Breast epithelium (tissue), 4 donors: ENCODE measurements at regions not wholly inside any gene's neighbourhood (a gene's known extent, or its start where the extent isn't known, plus 50 kb on each side); places are given as distances from the start of the nearest gene placed in this dataset.
A peak's percentile ranks its signal among the peaks of the same experiment; 100 is the strongest.
"Not testable (repeated sequence)": the region's sequence is repeated elsewhere in the genome, so short reads cannot be mapped to it uniquely, and the experiment has no call there.

ENCODE experiments used
- DNase-seq, 2 donors: peaks; one replicate each; pipeline ENCODE4 v3.0.0-alpha.2; 2019; ENCODE audit warnings: low spot score in 2 of 2
- H3K27ac ChIP-seq, 2 donors: fragments of 200-600 bp; sonication (generic) in 1 of 2; one replicate each; pipeline ENCODE4 v1.5.1; 2016 to 2019; ENCODE audit warnings: mild to moderate bottlenecking in 1 of 2
- H3K27me3 ChIP-seq, 2 donors: fragments of 200-600 bp; sonication (generic) in 1 of 2; one replicate each; pipeline versions ENCODE4 v1.5.1 to v1.6.0; 2017 to 2019; ENCODE audit warnings: control low read depth in 1 of 2, mild to moderate bottlenecking in 1 of 2
- H3K36me3 ChIP-seq: fragments of 200-600 bp; one replicate; pipeline ENCODE4 v1.5.1; 2019
- H3K4me1 ChIP-seq, 2 donors: fragments of 200-600 bp; sonication (generic); one replicate each; pipeline ENCODE4 v1.5.1; 2016 to 2019; ENCODE audit warnings: control low read depth in 1 of 2
- H3K4me3 ChIP-seq, 3 donors: fragments of 200-600 bp; sonication (generic); 1 replicate in 2 of 3; 2 replicates in 1 of 3; pipeline ENCODE4 v1.5.1; 2016 to 2019; ENCODE audit warnings: mild to moderate bottlenecking in 3 of 3, moderate library complexity in 2 of 3
- H3K9me3 ChIP-seq, 2 donors: fragments of 200-600 bp; sonication (generic) in 1 of 2; one replicate each; pipeline ENCODE4 v1.5.1; 2016 to 2019; ENCODE audit warnings: control low read depth in 1 of 2
- CTCF ChIP-seq, 3 donors: fragments of 450-650 bp; IDR thresholded peaks; one replicate each; pipeline ENCODE4 v1.5.1; 2016 to 2017; ENCODE audit warnings: antibody characterized with exemption in 3 of 3, mild to moderate bottlenecking in 3 of 3, moderate library complexity in 3 of 3
- POLR2A ChIP-seq: fragments of 450-650 bp; IDR thresholded peaks from one replicate; pipeline ENCODE4 v1.6.1; 2016; ENCODE audit warnings: antibody characterized with exemption, mild to moderate bottlenecking, moderate library complexity
- POLR2AphosphoS5 ChIP-seq, 3 donors: sonication (generic); formaldehyde crosslinking; IDR thresholded peaks; one replicate each; pipeline ENCODE4 v1.6.1; 2017; ENCODE audit warnings: antibody characterized with exemption in 3 of 3
- intact Hi-C: fragments of 100-400 bp; cut with DNase I; formaldehyde crosslinking; loops from one replicate; pipeline ENCODE4 v1.15.1; 2023; ENCODE audit warnings: low total_unique reads

DNA sequence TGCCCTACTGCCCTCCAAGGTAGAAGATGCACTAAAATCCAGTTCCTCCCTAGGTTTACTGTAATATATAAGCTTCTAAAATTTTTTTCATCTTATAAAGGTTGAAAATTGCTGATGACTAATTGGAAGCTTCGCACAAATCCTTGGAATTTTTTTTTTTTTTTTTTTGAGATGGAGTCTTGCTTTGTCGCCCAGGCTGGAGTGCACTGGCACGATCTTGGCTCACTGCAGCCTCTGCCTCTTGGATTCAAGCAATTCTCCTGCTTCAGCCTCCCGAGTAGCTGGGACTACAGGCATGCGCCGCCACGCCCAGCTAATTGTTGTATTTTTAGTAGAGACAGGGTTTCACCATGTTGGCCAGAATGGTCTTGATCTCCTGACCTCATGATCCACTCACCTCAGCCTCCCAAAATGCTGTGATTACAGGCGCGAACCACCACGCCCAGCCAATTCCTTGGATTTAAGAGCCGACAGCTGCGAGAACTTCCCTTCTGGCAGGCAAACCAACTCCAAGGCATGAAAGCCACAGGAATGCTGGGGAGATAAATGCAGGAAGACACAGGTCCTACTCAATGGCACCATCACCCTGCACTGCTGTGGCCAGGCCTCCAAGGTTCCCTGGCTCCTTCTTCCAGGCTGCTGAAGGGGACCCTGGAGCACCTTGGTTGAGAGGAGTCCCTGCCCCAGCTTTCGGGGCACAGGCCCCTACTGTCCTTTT is 98.9 kb upstream of the CHD2 start:
- Histone ChIP-seq H3K27ac (peak overlapping the region; percentile 87 to 94), H3K4me3 (peak overlapping the region in 1 of 3 donors; percentile 12)
- not testable (repeated sequence) for DNase-seq, H3K9me3 ChIP-seq, H3K27me3 ChIP-seq, H3K36me3 ChIP-seq, H3K4me1 ChIP-seq
- intact Hi-C loops = loop anchor here (10.0 kb wide), 1 partner anchor 114 kb away; no protein-coding TSS in a partner anchor
- TF ChIP-seq CTCF (IDR thresholded peaks at IDR 0.05) (peak in 1 of 3 donors; percentile 4), POLR2AphosphoS5 (IDR thresholded peaks at IDR 0.05) (peak in 1 of 3 donors; percentile 19)

DNA sequence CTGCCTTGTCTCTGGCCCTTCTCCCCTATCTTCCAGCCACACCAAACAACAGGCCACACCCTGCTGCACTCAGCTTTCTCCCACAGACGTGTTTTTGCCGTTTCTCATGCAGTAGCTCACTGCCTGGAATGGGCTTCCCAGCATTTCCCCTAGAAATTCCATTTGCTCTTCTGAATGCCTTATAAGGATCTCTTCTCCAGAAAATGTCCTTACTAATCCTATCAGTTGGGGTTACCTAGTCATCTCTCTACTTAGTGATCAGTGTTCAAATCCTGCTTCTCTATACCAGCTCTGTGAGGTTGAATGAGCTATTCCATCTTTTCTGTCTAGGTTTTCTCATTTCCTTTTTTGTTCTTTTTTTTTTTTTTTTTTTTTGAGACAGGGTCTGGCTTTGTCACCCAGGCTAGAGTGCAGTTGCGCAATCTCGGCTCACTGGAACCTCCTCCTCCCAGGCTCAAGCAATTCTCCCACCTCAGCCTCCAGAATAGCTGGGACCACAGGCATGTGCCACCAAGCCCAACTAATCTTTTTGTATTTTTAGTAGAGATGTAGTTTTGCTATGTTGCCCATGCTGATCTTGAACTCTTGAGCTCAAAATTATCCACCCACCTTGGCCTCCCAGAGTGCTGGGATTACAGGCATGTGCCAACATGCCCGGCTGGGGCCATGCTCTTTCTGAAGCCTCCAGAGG is 98.2 kb upstream of the CHD2 start:
- DNase-seq = no peak
- Histone ChIP-seq H3K27ac (peak overlapping the region; percentile 87 to 94), H3K36me3 (no peaks in the 10 kb centered on the region), H3K9me3 (no peaks in the 10 kb centered on the region), H3K4me3 (peak overlapping the region in 1 of 3 donors; percentile 12), H3K4me1 (peaks cover 6 to 8% of the 10 kb centered on the region in 2 donors), H3K27me3 (no peaks in the 10 kb centered on the region)
- TF ChIP-seq POLR2AphosphoS5 (IDR thresholded peaks at IDR 0.05) (peak in 1 of 3 donors; percentile 1), CTCF (IDR thresholded peaks at IDR 0.05) (no peak)
- intact Hi-C loops = loop anchor here (10.0 kb wide), 1 partner anchor 113 kb away; no protein-coding TSS in a partner anchor

DNA sequence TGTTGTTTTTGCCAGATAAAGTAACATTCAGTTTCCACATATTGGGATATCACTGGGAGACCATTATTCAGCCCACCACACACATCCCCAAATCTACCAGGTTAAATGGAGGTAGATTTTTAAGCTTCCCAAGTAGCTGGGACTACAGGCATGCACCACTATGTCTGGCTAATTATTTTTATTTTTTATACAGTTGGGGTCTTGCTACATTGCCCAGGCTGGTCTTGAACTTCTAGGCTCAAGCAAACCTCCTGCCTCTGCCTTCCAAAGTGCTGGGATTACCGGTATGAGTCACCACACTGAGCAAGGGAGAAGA is 96.6 kb upstream of the CHD2 start:
- intact Hi-C loops = loop anchor here (10.0 kb wide), 1 partner anchor 111 kb away; no protein-coding TSS in a partner anchor
- H3K4me3 ChIP-seq = no peak overlapping the region
- no peaks in the 10 kb centered on the region for H3K9me3 ChIP-seq
- H3K27ac ChIP-seq = peak overlapping the region; percentile 94 to 99
- DNase-seq = no peak
- no peak for TF ChIP-seq CTCF (IDR thresholded peaks at IDR 0.05)
- TF ChIP-seq POLR2AphosphoS5 (IDR thresholded peaks at IDR 0.05) = no peak
- no peak for TF ChIP-seq POLR2A
- no peaks in the 10 kb centered on the region for H3K36me3 ChIP-seq
- H3K4me1 ChIP-seq = peaks cover 6 to 13% of the 10 kb centered on the region in 2 donors
- H3K27me3 ChIP-seq = no peaks in the 10 kb centered on the region

DNA sequence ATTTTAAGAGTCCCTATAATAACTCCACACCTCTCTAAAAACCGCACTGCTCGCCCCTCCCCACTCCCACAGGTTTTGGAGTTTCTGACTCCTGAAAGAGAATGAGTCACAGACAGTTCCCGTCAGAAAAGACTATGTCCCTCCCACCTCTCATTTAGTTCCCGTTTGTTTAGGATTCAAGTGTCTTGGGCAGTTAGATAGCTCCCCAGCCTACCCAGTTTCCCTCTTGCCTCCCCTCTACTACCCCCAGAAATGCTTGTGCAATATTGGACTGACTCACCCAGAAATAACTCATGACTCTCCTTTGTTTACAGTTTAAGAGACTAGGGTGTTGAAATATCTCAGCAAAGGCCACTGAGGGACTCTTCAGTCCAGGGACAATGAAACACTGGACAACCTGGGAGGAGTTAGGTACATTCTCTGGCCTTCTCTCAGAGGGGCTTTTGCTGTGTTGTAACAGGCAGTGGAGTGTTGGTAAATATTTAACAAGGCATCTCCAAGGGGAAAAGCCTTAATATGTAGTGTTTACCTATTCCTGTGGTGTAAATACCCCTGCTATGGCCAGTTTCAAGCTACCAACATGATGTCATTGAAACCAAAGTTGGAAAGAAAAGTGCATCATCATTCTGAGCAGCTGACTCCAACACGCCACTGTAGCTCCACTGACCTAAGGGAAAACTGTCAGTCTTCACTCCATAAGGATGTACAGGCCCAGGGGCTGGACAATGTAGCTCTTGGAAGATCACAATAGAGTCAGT is 96.1 kb upstream of the CHD2 start:
- no peaks in the 10 kb centered on the region for H3K27me3 ChIP-seq
- H3K36me3 ChIP-seq = no peaks in the 10 kb centered on the region
- intact Hi-C loops = loop anchor here (10.0 kb wide), 1 partner anchor 111 kb away; no protein-coding TSS in a partner anchor
- DNase-seq = peak; percentile 69 to 89
- H3K9me3 ChIP-seq = no peaks in the 10 kb centered on the region
- peak overlapping the region; percentile 94 to 99 for H3K27ac ChIP-seq
- no peak for TF ChIP-seq CTCF (IDR thresholded peaks at IDR 0.05)
- peak; percentile 81 to 93 (median 90) for TF ChIP-seq POLR2AphosphoS5 (IDR thresholded peaks at IDR 0.05)
- no peak for TF ChIP-seq POLR2A
- H3K4me3 ChIP-seq = peak overlapping the region in 1 of 3 donors; percentile 19
- peaks cover 6 to 13% of the 10 kb centered on the region in 2 donors for H3K4me1 ChIP-seq

DNA sequence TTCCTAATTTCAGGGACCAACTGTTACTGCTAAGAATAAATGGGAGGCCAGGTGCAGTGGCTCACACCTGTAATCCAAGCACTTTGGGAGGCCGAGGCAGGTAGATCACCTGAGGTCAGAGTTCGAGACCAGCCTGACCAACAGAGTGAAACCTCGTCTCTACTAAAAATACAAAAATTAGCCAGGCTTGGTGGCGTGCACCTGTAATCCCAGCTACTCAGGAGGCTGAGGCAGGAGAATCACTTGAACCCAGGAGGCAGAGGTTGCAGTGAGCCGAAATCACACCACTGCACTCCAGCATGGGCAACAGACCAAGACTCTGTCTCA is 95.6 kb upstream of the CHD2 start:
- H3K9me3 ChIP-seq, DNase-seq, H3K36me3 ChIP-seq, H3K27me3 ChIP-seq: not testable (repeated sequence)
- Histone ChIP-seq H3K27ac (peak overlapping the region; percentile 94 to 99), H3K4me3 (peak overlapping the region in 1 of 3 donors; percentile 19), H3K4me1 (peaks cover 6 to 13% of the 10 kb centered on the region in 2 donors)
- intact Hi-C loops = loop anchor here (10.0 kb wide), 1 partner anchor 110 kb away; no protein-coding TSS in a partner anchor
